ENCODE measurements at regions not wholly inside any gene's neighbourhood (a gene's known extent, or its start where the extent isn't known, plus 50 kb on each side); places are given as distances from the start of the nearest gene placed in this dataset.
"Not testable (repeated sequence)": the region's sequence is repeated elsewhere in the genome, so short reads cannot be mapped to it uniquely, and the experiment has no call there.

- H3K36me3 ChIP-seq (ENCODE audit: control insufficient read depth, insufficient read depth, low read length); POLR2A ChIA-PET; CTCF ChIA-PET; H3K4me3 ChIP-seq (ENCODE audit: low read depth, low read length); DNase-seq (ENCODE audit: low read depth); H3K27me3 ChIP-seq (ENCODE audit: control insufficient read depth, insufficient read depth, low read length): not testable (repeated sequence)
These were observed 115.5 kb upstream of the FAM20C start for GRCh38 chr7:76829-77395.

GRCh38 chr7:78862-79261, 113.5 kb upstream of the FAM20C start:
- DNase-seq (ENCODE audit: low read depth); H3K36me3 ChIP-seq (ENCODE audit: control insufficient read depth, insufficient read depth, low read length); CTCF ChIA-PET; POLR2A ChIA-PET; H3K27me3 ChIP-seq (ENCODE audit: control insufficient read depth, insufficient read depth, low read length); H3K4me3 ChIP-seq (ENCODE audit: low read depth, low read length): not testable (repeated sequence)

GRCh38 chr7:79400-80055, 112.8 kb upstream of the FAM20C start:
- CTCF ChIA-PET; H3K27me3 ChIP-seq (ENCODE audit: control insufficient read depth, insufficient read depth, low read length); H3K4me3 ChIP-seq (ENCODE audit: low read depth, low read length); H3K36me3 ChIP-seq (ENCODE audit: control insufficient read depth, insufficient read depth, low read length); POLR2A ChIA-PET; DNase-seq (ENCODE audit: low read depth): not testable (repeated sequence)

GRCh38 chr7:80259-81067, 111.9 kb upstream of the FAM20C start:
- ChIA-PET CTCF (interaction anchor here (1.2 kb wide), 1 partner anchor 49 kb away, joined by 4 read pairs; no protein-coding TSS in a partner anchor), POLR2A (no interaction called here)
- H3K4me3 ChIP-seq (ENCODE audit: low read depth, low read length): no peak overlapping the region
- no peaks in the 10 kb centered on the region for H3K36me3 ChIP-seq (ENCODE audit: control insufficient read depth, insufficient read depth, low read length)
- no peak for DNase-seq (ENCODE audit: low read depth)
- H3K27me3 ChIP-seq (ENCODE audit: control insufficient read depth, insufficient read depth, low read length): no peaks in the 10 kb centered on the region; the same call in 1 of the 2 replicates
- no peak for TF ChIP-seq CTCF (IDR thresholded peaks at IDR 0.05; ENCODE audit: insufficient read depth, low read depth, low read length)

GRCh38 chr7:81068-81925, 111.1 kb upstream of the FAM20C start:
- ChIA-PET POLR2A (no interaction called here), CTCF (interaction anchor here (1.2 kb wide), 1 partner anchor 49 kb away, joined by 4 read pairs; no protein-coding TSS in a partner anchor)
- no peak overlapping the region for H3K4me3 ChIP-seq (ENCODE audit: low read depth, low read length)
- TF ChIP-seq CTCF (IDR thresholded peaks at IDR 0.05; ENCODE audit: insufficient read depth, low read depth, low read length): no peak
- H3K36me3 ChIP-seq (ENCODE audit: control insufficient read depth, insufficient read depth, low read length): no peaks in the 10 kb centered on the region
- H3K27me3 ChIP-seq (ENCODE audit: control insufficient read depth, insufficient read depth, low read length): no peaks in the 10 kb centered on the region; the same call in 1 of the 2 replicates
- DNase-seq (ENCODE audit: low read depth): no peak

- POLR2A ChIA-PET: no interaction called here
- Histone ChIP-seq H3K27me3 (ENCODE audit: control insufficient read depth, insufficient read depth, low read length) (no peaks in the 10 kb centered on the region; the same call in 1 of the 2 replicates), H3K36me3 (ENCODE audit: control insufficient read depth, insufficient read depth, low read length) (no peaks in the 10 kb centered on the region), H3K4me3 (ENCODE audit: low read depth, low read length) (no peak overlapping the region)
- CTCF ChIA-PET: interaction anchor here (0.9 kb wide), 1 partner anchor 106 kb away, joined by 3 read pairs; no protein-coding TSS in a partner anchor
- TF ChIP-seq CTCF (IDR thresholded peaks at IDR 0.05; ENCODE audit: insufficient read depth, low read depth, low read length): no peak
- no peak for DNase-seq (ENCODE audit: low read depth)
These were observed 110.2 kb upstream of the FAM20C start for GRCh38 chr7:81926-82756.
